CD14-positive monocyte (primary cell): ENCODE measurements at regions not wholly inside any gene's neighbourhood (a gene's known extent, or its start where the extent isn't known, plus 50 kb on each side); places are given as distances from the start of the nearest gene placed in this dataset.

ENCODE experiments used
- DNase-seq, 3 donors: peaks; one replicate each; pipeline ENCODE4 v3.0.0-alpha.2; 2011 to 2022
- H2AFZ ChIP-seq: 2 replicates; pipeline ENCODE4 v1.6.0; 2012; ENCODE audit warnings: mild to moderate bottlenecking, low read depth, low read length, inconsistent platforms; ENCODE audit not compliant: insufficient read depth, poor library complexity, severe bottlenecking
- H3K27ac ChIP-seq, 2 donors: 1 replicate in 1 of 2; 2 replicates in 1 of 2; pipeline ENCODE4 v1.5.1; 2012 to 2013; ENCODE audit warnings: low read length in 2 of 2, control low read depth in 1 of 2, inconsistent platforms in 1 of 2, low read depth in 1 of 2, mild to moderate bottlenecking in 1 of 2
- H3K27me3 ChIP-seq, 2 donors: one replicate each; pipeline versions ENCODE4 v1.6.0 to v1.6.1; 2011 to 2013; ENCODE audit warnings: low read length in 2 of 2; ENCODE audit not compliant: control insufficient read depth in 2 of 2, insufficient read depth in 2 of 2
- H3K36me3 ChIP-seq, 2 donors: replicated peaks in 1 of 2; 1 replicate in 1 of 2; 2 replicates in 1 of 2; pipeline versions ENCODE4 v1.5.1 to v1.6.1; 2012 to 2013; ENCODE audit warnings: low read length in 2 of 2, control low read depth in 1 of 2, inconsistent platforms in 1 of 2, mild to moderate bottlenecking in 1 of 2; ENCODE audit not compliant: insufficient read depth in 2 of 2, control insufficient read depth in 1 of 2
- H3K4me1 ChIP-seq, 2 donors: 1 replicate in 1 of 2; 2 replicates in 1 of 2; pipeline versions ENCODE4 v1.5.1 to v1.6.1; 2012 to 2013; ENCODE audit warnings: low read length in 2 of 2, control low read depth in 1 of 2, inconsistent platforms in 1 of 2, mild to moderate bottlenecking in 1 of 2, moderate library complexity in 1 of 2; ENCODE audit not compliant: insufficient read depth in 2 of 2, control insufficient read depth in 1 of 2
- H3K4me2 ChIP-seq: replicated peaks from 2 replicates; pipeline ENCODE3; 2012; ENCODE audit warnings: low read length, moderate library complexity, mild to moderate bottlenecking; ENCODE audit not compliant: poor library complexity, severe bottlenecking; ENCODE audit errors: extremely low read depth
- H3K4me3 ChIP-seq, 3 experiments: fragments of 200-600 bp in 1 of 3; sonication (generic) in 1 of 3; replicated peaks in 1 of 3; 1 replicate in 2 of 3; 2 replicates in 1 of 3; pipeline ENCODE4 v1.5.1; 2011 to 2013; ENCODE audit warnings: low read length in 3 of 3, mild to moderate bottlenecking in 3 of 3, control low read depth in 2 of 3, low read depth in 2 of 3, inconsistent platforms in 1 of 3, moderate library complexity in 1 of 3
- H3K79me2 ChIP-seq: 2 replicates; pipeline ENCODE4 v1.6.0; 2012; ENCODE audit warnings: mild to moderate bottlenecking, control low read depth, inconsistent platforms, low read length, moderate library complexity; ENCODE audit not compliant: insufficient read depth
- H3K9ac ChIP-seq: 2 replicates; pipeline ENCODE4 v1.6.0; 2017; ENCODE audit warnings: low read length, mild to moderate bottlenecking; ENCODE audit not compliant: insufficient read depth, poor library complexity, severe bottlenecking
- H3K9me3 ChIP-seq, 2 donors: replicated peaks in 1 of 2; 1 replicate in 1 of 2; 2 replicates in 1 of 2; pipeline versions ENCODE4 v1.5.1 to v1.6.1; 2012 to 2013; ENCODE audit warnings: low read length in 2 of 2, control low read depth in 1 of 2; ENCODE audit not compliant: control insufficient read depth in 1 of 2, insufficient read depth in 1 of 2
- H4K20me1 ChIP-seq: 2 replicates; pipeline ENCODE4 v1.6.0; 2012; ENCODE audit warnings: mild to moderate bottlenecking, low read length, control low read depth, moderate library complexity; ENCODE audit not compliant: insufficient read depth
- H3K27ac Mint-ChIP-seq, 7 donors: one replicate each; pipeline ENCODE4 v1.8.0; 2020; ENCODE audit warnings: mild to moderate bottlenecking in 7 of 7, mixed read lengths in 7 of 7, moderate library complexity in 6 of 7, inconsistent platforms in 2 of 7
- H3K27me3 Mint-ChIP-seq, 3 donors: one replicate each; pipeline ENCODE4 v1.8.0; 2021 to 2022; ENCODE audit warnings: low read depth in 3 of 3, mild to moderate bottlenecking in 3 of 3, mixed read lengths in 3 of 3, moderate library complexity in 3 of 3, inconsistent platforms in 1 of 3
- H3K36me3 Mint-ChIP-seq, 2 donors: one replicate each; pipeline ENCODE4 v1.8.0; 2020; ENCODE audit warnings: mixed read lengths in 2 of 2, inconsistent platforms in 1 of 2, mild to moderate bottlenecking in 1 of 2
- H3K4me1 Mint-ChIP-seq: one replicate; pipeline ENCODE4 v1.8.0; 2020; ENCODE audit warnings: mild to moderate bottlenecking, mixed read lengths
- H3K4me3 Mint-ChIP-seq, 2 donors: one replicate each; pipeline ENCODE4 v1.8.0; 2020; ENCODE audit warnings: mild to moderate bottlenecking in 2 of 2, mixed read lengths in 2 of 2, moderate library complexity in 1 of 2
- H3K9me3 Mint-ChIP-seq, 7 donors: one replicate each; pipeline ENCODE4 v1.8.0; 2020 to 2022; ENCODE audit warnings: mixed read lengths in 7 of 7, mild to moderate bottlenecking in 6 of 7, moderate library complexity in 6 of 7, inconsistent platforms in 2 of 7
- CTCF ChIP-seq: fragments of 200-600 bp; IDR thresholded peaks from one replicate; pipeline ENCODE4 v1.8.0; 2022; ENCODE audit warnings: antibody characterized with exemption, mild to moderate bottlenecking
- WGBS: methylation state at CpG from one replicate; pipeline ENCODE4 v1.1.5; 2013; ENCODE audit warnings: missing lambda C conversion rate; ENCODE audit not compliant: insufficient coverage; 5-methylcytosine and 5-hydroxymethylcytosine counted together
- intact Hi-C, 2 donors: fragments of 100-400 bp; cut with micrococcal nuclease; formaldehyde crosslinking; loops; one replicate each; pipeline versions ENCODE4 v1.15.0 to v1.15.1; 2023

GRCh38 chr2:51673628-51674027, 641.7 kb upstream of the NRXN1 start:
- Mint-ChIP-seq H3K27me3 (no peaks in the 10 kb centered on the region), H3K4me3 (no peak overlapping the region), H3K27ac (no peak overlapping the region), H3K4me1 (no peaks in the 10 kb centered on the region), H3K36me3 (no peaks in the 10 kb centered on the region), H3K9me3 (no peaks in the 10 kb centered on the region)
- H3K4me1 ChIP-seq = no peaks in the 10 kb centered on the region
- no peak for TF ChIP-seq CTCF
- H3K4me2 ChIP-seq = no peak overlapping the region
- no peaks in the 10 kb centered on the region for H3K36me3 ChIP-seq
- no peak for DNase-seq
- intact Hi-C loops = no loop called here
- H3K4me3 ChIP-seq = no peak overlapping the region
- H4K20me1 ChIP-seq = no peaks in the 10 kb centered on the region
- no peaks in the 10 kb centered on the region for H3K79me2 ChIP-seq
- H3K27ac ChIP-seq = no peak overlapping the region
- no peaks in the 10 kb centered on the region for H3K27me3 ChIP-seq
- H3K9me3 ChIP-seq = no peaks in the 10 kb centered on the region
- no CpG with 5 or more reads among the region's 2 CpGs for WGBS
- no peak overlapping the region for H2AFZ ChIP-seq
- no peak overlapping the region for H3K9ac ChIP-seq

GRCh38 chr2:51667679-51668078, 635.7 kb upstream of the NRXN1 start:
- no peaks in the 10 kb centered on the region for H3K36me3 ChIP-seq
- Mint-ChIP-seq H3K36me3 (no peaks in the 10 kb centered on the region), H3K4me3 (no peak overlapping the region), H3K27me3 (no peaks in the 10 kb centered on the region), H3K9me3 (peaks cover 0 to 2% (median 0%) of the 10 kb centered on the region in 7 donors), H3K4me1 (no peaks in the 10 kb centered on the region), H3K27ac (no peak overlapping the region)
- no peak overlapping the region for H3K4me3 ChIP-seq
- H2AFZ ChIP-seq = no peak overlapping the region
- no peak overlapping the region for H3K9ac ChIP-seq
- no peak for TF ChIP-seq CTCF
- no peaks in the 10 kb centered on the region for H3K4me1 ChIP-seq
- no peak for DNase-seq
- no peaks in the 10 kb centered on the region for H3K79me2 ChIP-seq
- H3K27ac ChIP-seq = no peak overlapping the region
- no CpG with 5 or more reads among the region's 1 CpG for WGBS
- no peaks in the 10 kb centered on the region for H4K20me1 ChIP-seq
- H3K27me3 ChIP-seq = no peaks in the 10 kb centered on the region
- no peak overlapping the region for H3K4me2 ChIP-seq
- intact Hi-C loops = no loop called here
- peaks cover 0 to 3% of the 10 kb centered on the region in 2 donors for H3K9me3 ChIP-seq
